CD8-positive, alpha-beta memory T cell (primary cell): ENCODE measurements at regions not wholly inside any gene's neighbourhood (a gene's known extent, or its start where the extent isn't known, plus 50 kb on each side); places are given as distances from the start of the nearest gene placed in this dataset.
"Not testable (repeated sequence)": the region's sequence is repeated elsewhere in the genome, so short reads cannot be mapped to it uniquely, and the experiment has no call there.

Source experiments
- CTCF ChIA-PET: fragments of 350-600 bp; sonication (Branson Sonifier 250); formaldehyde crosslinking; loops from one replicate; lab custom pipeline; 2021; ENCODE audit warnings: antibody characterized with exemption; lab: Charles Lee
- POLR2A ChIA-PET: fragments of 350-600 bp; sonication (Branson Sonifier 250); formaldehyde crosslinking; loops from one replicate; lab custom pipeline; 2021; ENCODE audit warnings: antibody characterized with exemption; lab: Charles Lee
- DNase-seq, 5 donors: peaks; one replicate each; pipeline versions ENCODE4 v3.0.0 to v3.0.0-alpha.2; 2020 to 2022; ENCODE audit warnings: mixed read lengths in 1 of 5
- H3K27ac ChIP-seq: one replicate; pipeline ENCODE4 v1.7.0; 2013; ENCODE audit warnings: low read depth, mild to moderate bottlenecking, low read length, moderate library complexity
- H3K27me3 ChIP-seq: 2 replicates; pipeline ENCODE4 v1.7.0; 2013; ENCODE audit warnings: low read length, mild to moderate bottlenecking; ENCODE audit not compliant: insufficient read depth, poor library complexity, severe bottlenecking
- H3K36me3 ChIP-seq: 2 replicates; pipeline ENCODE4 v1.7.0; 2013; ENCODE audit warnings: mild to moderate bottlenecking, low read length, moderate library complexity; ENCODE audit not compliant: insufficient read depth
- H3K4me1 ChIP-seq: 2 replicates; pipeline ENCODE4 v1.7.0; 2013; ENCODE audit warnings: mild to moderate bottlenecking, low read length, moderate library complexity; ENCODE audit not compliant: insufficient read depth
- H3K4me3 ChIP-seq: 2 replicates; pipeline ENCODE4 v1.7.0; 2013; ENCODE audit warnings: mild to moderate bottlenecking, low read length
- H3K9me3 ChIP-seq: 2 replicates; pipeline ENCODE4 v1.7.0; 2013; ENCODE audit warnings: mild to moderate bottlenecking, low read length
- H3K27ac Mint-ChIP-seq, 8 donors: one replicate each; pipeline ENCODE4 v1.8.0; 2020 to 2021; ENCODE audit warnings: mixed read lengths in 8 of 8, mild to moderate bottlenecking in 6 of 8, inconsistent platforms in 3 of 8, moderate library complexity in 3 of 8
- H3K27me3 Mint-ChIP-seq, 2 donors: one replicate each; pipeline ENCODE4 v1.8.0; 2020 to 2021; ENCODE audit warnings: mixed read lengths in 2 of 2, mild to moderate bottlenecking in 1 of 2, moderate library complexity in 1 of 2
- H3K36me3 Mint-ChIP-seq, 3 donors: one replicate each; pipeline ENCODE4 v1.8.0; 2020 to 2021; ENCODE audit warnings: mixed read lengths in 3 of 3, inconsistent platforms in 1 of 3, mild to moderate bottlenecking in 1 of 3
- H3K4me1 Mint-ChIP-seq, 3 donors: one replicate each; pipeline ENCODE4 v1.8.0; 2020 to 2021; ENCODE audit warnings: mixed read lengths in 3 of 3, inconsistent platforms in 1 of 3, mild to moderate bottlenecking in 1 of 3
- H3K4me3 Mint-ChIP-seq, 7 donors: one replicate each; pipeline ENCODE4 v1.8.0; 2020 to 2021; ENCODE audit warnings: mixed read lengths in 7 of 7, mild to moderate bottlenecking in 6 of 7, moderate library complexity in 4 of 7, inconsistent platforms in 2 of 7
- H3K9me3 Mint-ChIP-seq, 5 donors: one replicate each; pipeline ENCODE4 v1.8.0; 2020 to 2022; ENCODE audit warnings: mixed read lengths in 5 of 5, mild to moderate bottlenecking in 3 of 5, moderate library complexity in 2 of 5, inconsistent platforms in 1 of 5

DNA sequence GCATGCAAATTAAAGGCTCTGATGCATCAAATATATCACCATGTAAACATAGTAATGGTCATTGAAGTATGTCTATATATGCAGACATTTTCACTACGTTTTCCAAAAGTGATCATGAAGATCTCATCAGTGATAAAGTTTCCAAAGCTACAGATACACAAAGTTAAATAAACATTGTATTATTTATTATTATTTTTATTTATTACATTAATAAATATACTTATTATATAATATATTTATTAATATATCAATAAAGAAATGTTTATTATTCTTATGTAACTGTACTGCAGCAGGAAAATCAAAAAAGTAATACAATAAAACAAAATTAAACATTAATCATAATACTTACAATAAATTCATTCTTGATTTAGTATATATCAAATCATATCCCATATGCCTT lies 791.2 kb downstream of the GBE1 start:
- Mint-ChIP-seq H3K4me3 (no peak overlapping the region), H3K27me3 (no peaks in the 10 kb centered on the region)
- POLR2A ChIA-PET: no interaction called here

GRCh38 chr3:80929576-80929975 lies 831.9 kb downstream of the GBE1 start:
- no peak for DNase-seq
- H3K36me3 Mint-ChIP-seq: no peaks in the 10 kb centered on the region
- H3K4me1 Mint-ChIP-seq: no peaks in the 10 kb centered on the region
- Histone ChIP-seq H3K27me3 (no peaks in the 10 kb centered on the region), H3K4me1 (no peaks in the 10 kb centered on the region), H3K27ac (no peak overlapping the region), H3K36me3 (no peaks in the 10 kb centered on the region), H3K4me3 (no peak overlapping the region), H3K9me3 (no peaks in the 10 kb centered on the region)
- CTCF ChIA-PET: no interaction called here
- H3K9me3 Mint-ChIP-seq: peaks cover 6 to 19% (median 18%) of the 10 kb centered on the region in 5 donors
- no peak overlapping the region for H3K27ac Mint-ChIP-seq
- H3K27me3 Mint-ChIP-seq: no peaks in the 10 kb centered on the region
- no peak overlapping the region for H3K4me3 Mint-ChIP-seq
- POLR2A ChIA-PET: no interaction called here

More for the DNA sequence above, 791.2 kb downstream of the GBE1 start:
- CTCF ChIA-PET: no interaction called here
- Histone ChIP-seq H3K36me3 (no peaks in the 10 kb centered on the region), H3K4me3 (no peak overlapping the region), H3K27me3 (no peaks in the 10 kb centered on the region), H3K9me3 (no peaks in the 10 kb centered on the region), H3K27ac (no peak overlapping the region), H3K4me1 (no peaks in the 10 kb centered on the region)
- peaks cover 4 to 11% (median 5%) of the 10 kb centered on the region in 5 donors for H3K9me3 Mint-ChIP-seq
- no peak for DNase-seq
- H3K27ac Mint-ChIP-seq: no peak overlapping the region
- H3K4me1 Mint-ChIP-seq: no peaks in the 10 kb centered on the region
- H3K36me3 Mint-ChIP-seq: no peaks in the 10 kb centered on the region

DNA sequence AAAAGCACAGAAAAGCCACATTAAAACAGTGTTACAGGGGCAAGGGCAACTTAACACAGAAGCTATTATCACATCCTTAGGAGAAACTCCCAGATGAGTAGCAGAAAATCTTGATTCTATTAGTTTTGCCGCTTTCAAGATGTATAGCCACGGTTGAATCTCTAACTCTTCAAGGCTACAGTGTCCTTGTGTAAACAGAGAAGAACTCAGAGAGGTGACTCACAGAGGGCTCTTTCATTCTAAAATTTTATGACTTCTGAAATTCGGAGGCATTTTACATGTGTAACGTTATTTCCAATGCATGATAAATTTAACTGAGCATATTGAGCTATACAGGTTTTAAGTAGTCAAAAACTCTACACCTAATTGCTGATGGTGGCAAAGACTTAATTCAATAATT lies 846.6 kb downstream of the GBE1 start:
- no peak overlapping the region for H3K4me3 Mint-ChIP-seq
- no peaks in the 10 kb centered on the region for H3K27me3 Mint-ChIP-seq
- DNase-seq: no peak
- Histone ChIP-seq H3K4me1 (no peaks in the 10 kb centered on the region), H3K36me3 (no peaks in the 10 kb centered on the region), H3K4me3 (no peak overlapping the region), H3K27ac (no peak overlapping the region), H3K27me3 (no peaks in the 10 kb centered on the region), H3K9me3 (no peaks in the 10 kb centered on the region)
- H3K27ac Mint-ChIP-seq: no peak overlapping the region
- H3K9me3 Mint-ChIP-seq: peaks cover 2 to 29% (median 9%) of the 10 kb centered on the region in 5 donors
- ChIA-PET CTCF (no interaction called here), POLR2A (no interaction called here)
- H3K4me1 Mint-ChIP-seq: no peaks in the 10 kb centered on the region
- H3K36me3 Mint-ChIP-seq: no peaks in the 10 kb centered on the region

- Mint-ChIP-seq H3K27me3 (no peaks in the 10 kb centered on the region), H3K9me3 (peaks cover 0 to 25% (median 13%) of the 10 kb centered on the region in 5 donors), H3K4me1 (no peaks in the 10 kb centered on the region), H3K36me3 (no peaks in the 10 kb centered on the region), H3K4me3 (no peak overlapping the region), H3K27ac (no peak overlapping the region)
- H3K4me3 ChIP-seq: no peak overlapping the region
- H3K27me3 ChIP-seq: no peaks in the 10 kb centered on the region
- ChIA-PET POLR2A (no interaction called here), CTCF (no interaction called here)
- DNase-seq: no peak
- H3K27ac ChIP-seq: no peak overlapping the region
- no peaks in the 10 kb centered on the region for H3K9me3 ChIP-seq
- no peaks in the 10 kb centered on the region for H3K36me3 ChIP-seq
- no peaks in the 10 kb centered on the region for H3K4me1 ChIP-seq
Measured at GRCh38 chr3:80898211-80898610, 863.2 kb downstream of the GBE1 start.

GRCh38 chr3:80897005-80897404 lies 864.4 kb downstream of the GBE1 start:
- H3K9me3 ChIP-seq, H3K4me3 ChIP-seq, H3K4me3 Mint-ChIP-seq, POLR2A ChIA-PET, CTCF ChIA-PET, DNase-seq, H3K27me3 Mint-ChIP-seq, H3K27ac ChIP-seq, H3K4me1 Mint-ChIP-seq, H3K27ac Mint-ChIP-seq, H3K36me3 ChIP-seq, H3K36me3 Mint-ChIP-seq, H3K27me3 ChIP-seq, H3K4me1 ChIP-seq: not testable (repeated sequence)
- H3K9me3 Mint-ChIP-seq: peaks cover 0 to 20% (median 13%) of the 10 kb centered on the region in 5 donors

- Histone ChIP-seq H3K4me1 (no peaks in the 10 kb centered on the region), H3K27me3 (no peaks in the 10 kb centered on the region), H3K4me3 (no peak overlapping the region), H3K36me3 (no peaks in the 10 kb centered on the region), H3K9me3 (no peaks in the 10 kb centered on the region), H3K27ac (no peak overlapping the region)
- no peak for DNase-seq
- H3K36me3 Mint-ChIP-seq: no peaks in the 10 kb centered on the region
- peaks cover 9 to 32% (median 15%) of the 10 kb centered on the region in 5 donors for H3K9me3 Mint-ChIP-seq
- CTCF ChIA-PET: no interaction called here
- POLR2A ChIA-PET: no interaction called here
- no peaks in the 10 kb centered on the region for H3K4me1 Mint-ChIP-seq
- no peak overlapping the region for H3K27ac Mint-ChIP-seq
- no peak overlapping the region for H3K4me3 Mint-ChIP-seq
- no peaks in the 10 kb centered on the region for H3K27me3 Mint-ChIP-seq
Measured at GRCh38 chr3:80890571-80890970, 870.9 kb downstream of the GBE1 start.

DNA sequence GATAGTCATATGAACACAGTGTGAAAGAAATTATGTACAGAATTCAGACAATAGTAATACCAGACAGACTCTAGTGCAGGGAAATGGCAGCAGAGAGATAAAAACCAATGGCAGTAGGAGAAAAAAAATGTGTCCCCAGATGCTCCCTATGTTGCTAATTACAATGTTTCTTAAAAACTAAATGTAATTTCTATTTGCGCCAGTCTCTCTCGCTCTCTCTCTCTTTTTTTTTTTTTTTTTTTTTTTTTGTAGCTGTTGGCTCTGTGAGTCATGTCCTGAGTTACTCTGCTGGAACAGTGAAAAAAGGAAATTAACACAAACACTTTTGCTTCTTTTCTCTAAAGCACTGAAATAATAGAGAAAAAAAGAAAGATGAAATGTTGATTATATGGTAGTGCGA lies 871.9 kb downstream of the GBE1 start:
- no peaks in the 10 kb centered on the region for H3K36me3 Mint-ChIP-seq
- Histone ChIP-seq H3K27me3 (no peaks in the 10 kb centered on the region), H3K4me3 (no peak overlapping the region), H3K36me3 (no peaks in the 10 kb centered on the region), H3K9me3 (peaks cover 1% of the 10 kb centered on the region), H3K27ac (no peak overlapping the region), H3K4me1 (no peaks in the 10 kb centered on the region)
- no peaks in the 10 kb centered on the region for H3K27me3 Mint-ChIP-seq
- no peak for DNase-seq
- H3K9me3 Mint-ChIP-seq: peaks cover 8 to 33% (median 17%) of the 10 kb centered on the region in 5 donors
- H3K27ac Mint-ChIP-seq: no peak overlapping the region
- H3K4me1 Mint-ChIP-seq: no peaks in the 10 kb centered on the region
- ChIA-PET CTCF (interaction anchor here (1.1 kb wide), 1 partner anchor 12 kb away, joined by 3 read pairs; no protein-coding TSS in a partner anchor), POLR2A (no interaction called here)
- no peak overlapping the region for H3K4me3 Mint-ChIP-seq

DNA sequence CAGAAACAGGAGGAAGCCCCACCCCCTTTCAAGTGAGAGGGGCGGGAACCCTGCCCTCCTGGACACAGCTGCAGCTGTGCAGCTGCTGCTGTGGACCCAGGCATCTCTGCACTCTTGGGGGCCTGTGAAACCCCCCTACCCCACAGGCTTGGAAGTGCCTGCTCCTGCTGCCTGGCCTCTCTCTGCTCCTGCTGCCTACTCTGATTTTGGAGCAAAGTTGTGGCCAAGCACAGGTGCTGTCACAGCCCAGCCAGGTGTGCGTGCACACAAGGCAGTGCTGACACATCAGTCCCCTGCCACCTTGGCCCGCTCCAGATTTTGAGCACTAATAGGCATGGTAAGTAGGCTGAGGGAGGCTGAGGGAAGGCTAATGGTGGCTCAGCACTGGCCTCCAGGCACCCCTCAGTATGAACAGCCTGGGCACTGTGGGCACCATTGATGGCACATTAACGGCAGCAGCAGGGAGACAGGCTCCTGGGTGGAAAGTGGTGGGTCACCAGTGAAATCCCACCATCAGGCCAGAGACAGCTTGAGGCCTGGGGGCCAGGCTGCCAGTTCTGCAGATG lies 890.9 kb downstream of the GBE1 start:
- POLR2A ChIA-PET: no interaction called here
- H3K4me1 ChIP-seq: no peaks in the 10 kb centered on the region
- no peak for DNase-seq
- H3K27ac ChIP-seq: no peak overlapping the region
- Mint-ChIP-seq H3K4me3 (no peak overlapping the region), H3K4me1 (no peaks in the 10 kb centered on the region), H3K9me3 (peaks cover 8 to 23% (median 19%) of the 10 kb centered on the region in 5 donors), H3K36me3 (no peaks in the 10 kb centered on the region), H3K27me3 (peaks cover 0 to 2% of the 10 kb centered on the region in 2 donors), H3K27ac (no peak overlapping the region)
- no peaks in the 10 kb centered on the region for H3K9me3 ChIP-seq
- H3K36me3 ChIP-seq: no peaks in the 10 kb centered on the region
- H3K4me3 ChIP-seq: no peak overlapping the region
- H3K27me3 ChIP-seq: no peaks in the 10 kb centered on the region
- CTCF ChIA-PET: no interaction called here
